Epithelial cell of proximal tubule (primary cell): ENCODE measurements at regions not wholly inside any gene's neighbourhood (a gene's known extent, or its start where the extent isn't known, plus 50 kb on each side); places are given as distances from the start of the nearest gene placed in this dataset.
A peak's percentile ranks its signal among the peaks of the same experiment; 100 is the strongest.

ENCODE experiments used
- DNase-seq: peaks from one replicate; pipeline ENCODE4 v3.0.0-alpha.2; 2011; ENCODE audit warnings: low read depth
- H3K4me3 ChIP-seq: 2 replicates; pipeline ENCODE4 v1.5.1; 2011; ENCODE audit warnings: low read depth, mild to moderate bottlenecking, low read length
- TF ChIP-seq, protein P1 (sequence below): conservative IDR thresholded peaks from 2 replicates; pipeline ENCODE4 v1.5.1; 2012; ENCODE audit warnings: low read depth, mild to moderate bottlenecking, low read length

GRCh38 chr3:167109746-167110145 is 270.4 kb downstream of the ZBBX start:
- no peak for DNase-seq

DNA sequence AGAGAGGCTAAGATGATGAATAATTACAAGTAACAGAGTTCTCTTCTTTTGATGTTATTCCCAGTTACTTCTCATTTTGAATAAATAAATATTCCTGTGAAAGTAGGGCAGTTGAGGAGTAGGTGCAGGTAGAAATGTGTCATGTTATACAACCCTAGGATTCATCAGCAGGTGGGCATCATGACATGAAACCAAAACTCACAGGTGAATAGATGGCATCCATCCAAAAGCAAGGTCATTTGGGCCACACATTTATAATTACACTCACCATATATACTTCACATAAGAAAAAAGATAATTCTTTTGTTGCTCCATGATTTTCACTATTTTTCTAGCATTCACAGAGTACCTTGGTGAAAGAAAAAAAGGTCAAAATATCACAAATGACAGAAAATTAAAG is 273.6 kb downstream of the ZBBX start:
- no peak for DNase-seq
- no peak overlapping the region for H3K4me3 ChIP-seq
- TF ChIP-seq, protein P1, sequence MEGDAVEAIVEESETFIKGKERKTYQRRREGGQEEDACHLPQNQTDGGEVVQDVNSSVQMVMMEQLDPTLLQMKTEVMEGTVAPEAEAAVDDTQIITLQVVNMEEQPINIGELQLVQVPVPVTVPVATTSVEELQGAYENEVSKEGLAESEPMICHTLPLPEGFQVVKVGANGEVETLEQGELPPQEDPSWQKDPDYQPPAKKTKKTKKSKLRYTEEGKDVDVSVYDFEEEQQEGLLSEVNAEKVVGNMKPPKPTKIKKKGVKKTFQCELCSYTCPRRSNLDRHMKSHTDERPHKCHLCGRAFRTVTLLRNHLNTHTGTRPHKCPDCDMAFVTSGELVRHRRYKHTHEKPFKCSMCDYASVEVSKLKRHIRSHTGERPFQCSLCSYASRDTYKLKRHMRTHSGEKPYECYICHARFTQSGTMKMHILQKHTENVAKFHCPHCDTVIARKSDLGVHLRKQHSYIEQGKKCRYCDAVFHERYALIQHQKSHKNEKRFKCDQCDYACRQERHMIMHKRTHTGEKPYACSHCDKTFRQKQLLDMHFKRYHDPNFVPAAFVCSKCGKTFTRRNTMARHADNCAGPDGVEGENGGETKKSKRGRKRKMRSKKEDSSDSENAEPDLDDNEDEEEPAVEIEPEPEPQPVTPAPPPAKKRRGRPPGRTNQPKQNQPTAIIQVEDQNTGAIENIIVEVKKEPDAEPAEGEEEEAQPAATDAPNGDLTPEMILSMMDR: no peak

More at GRCh38 chr3:167109746-167110145, 270.4 kb downstream of the ZBBX start:
- TF ChIP-seq, protein P1: no peak
- H3K4me3 ChIP-seq: no peak overlapping the region

DNA sequence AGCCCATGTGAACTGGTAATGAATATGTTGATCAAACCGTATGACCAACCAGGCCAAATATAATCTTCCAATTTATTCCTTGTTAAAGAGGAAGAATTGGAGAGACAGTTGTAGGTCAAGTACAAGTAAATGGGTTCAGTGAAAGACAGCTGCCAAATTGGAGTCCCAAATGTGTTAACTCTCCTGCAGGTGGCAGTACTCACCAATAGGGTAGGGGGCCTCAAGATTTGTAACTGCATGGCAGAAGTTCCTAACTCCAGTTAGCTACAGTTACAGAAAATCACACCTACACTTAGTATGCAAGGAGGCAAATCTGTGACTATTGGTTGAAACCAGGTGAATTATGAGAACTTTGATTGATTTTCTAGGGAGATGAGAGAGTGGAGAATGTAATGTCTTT is 278.0 kb downstream of the ZBBX start:
- no peak for DNase-seq
- TF ChIP-seq, protein P1: peak; percentile 52
- H3K4me3 ChIP-seq: no peak overlapping the region

- no peak for DNase-seq
- H3K4me3 ChIP-seq: no peak overlapping the region
- TF ChIP-seq, protein P1: no peak
These were observed 279.4 kb downstream of the ZBBX start for GRCh38 chr3:167100651-167101050.

DNA sequence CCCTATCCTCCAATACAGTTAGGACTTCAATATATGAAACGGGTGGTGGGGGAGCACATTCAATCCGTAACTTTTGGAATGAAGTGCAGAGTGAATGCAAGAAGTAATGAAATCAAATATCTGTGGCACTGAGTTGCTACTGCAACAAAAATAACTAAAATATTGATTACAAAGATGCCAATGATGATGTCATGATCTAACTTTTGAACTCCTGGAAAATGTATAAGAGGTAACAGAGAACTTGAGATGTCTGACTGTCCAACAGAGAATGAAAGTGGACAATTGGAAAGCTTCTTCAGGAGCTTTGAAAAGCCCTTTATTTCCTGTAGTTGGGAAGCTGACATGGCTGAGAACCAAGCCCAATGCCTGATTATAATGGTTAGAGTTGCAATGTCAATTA is 279.9 kb downstream of the ZBBX start:
- H3K4me3 ChIP-seq: no peak overlapping the region
- TF ChIP-seq, protein P1: no peak
- DNase-seq: no peak

- DNase-seq: no peak
- TF ChIP-seq, protein P1: no peak
- H3K4me3 ChIP-seq: no peak overlapping the region
These were observed 284.1 kb downstream of the ZBBX start for GRCh38 chr3:167095976-167096375.

GRCh38 chr3:167094632-167095031 is 285.5 kb downstream of the ZBBX start:
- TF ChIP-seq, protein P1: no peak
- no peak overlapping the region for H3K4me3 ChIP-seq

More at GRCh38 chr3:167094632-167095031, 285.5 kb downstream of the ZBBX start:
- DNase-seq: no peak
